ENCODE measurements at regions not wholly inside any gene's neighbourhood (a gene's known extent, or its start where the extent isn't known, plus 50 kb on each side); places are given as distances from the start of the nearest gene placed in this dataset.

DNA sequence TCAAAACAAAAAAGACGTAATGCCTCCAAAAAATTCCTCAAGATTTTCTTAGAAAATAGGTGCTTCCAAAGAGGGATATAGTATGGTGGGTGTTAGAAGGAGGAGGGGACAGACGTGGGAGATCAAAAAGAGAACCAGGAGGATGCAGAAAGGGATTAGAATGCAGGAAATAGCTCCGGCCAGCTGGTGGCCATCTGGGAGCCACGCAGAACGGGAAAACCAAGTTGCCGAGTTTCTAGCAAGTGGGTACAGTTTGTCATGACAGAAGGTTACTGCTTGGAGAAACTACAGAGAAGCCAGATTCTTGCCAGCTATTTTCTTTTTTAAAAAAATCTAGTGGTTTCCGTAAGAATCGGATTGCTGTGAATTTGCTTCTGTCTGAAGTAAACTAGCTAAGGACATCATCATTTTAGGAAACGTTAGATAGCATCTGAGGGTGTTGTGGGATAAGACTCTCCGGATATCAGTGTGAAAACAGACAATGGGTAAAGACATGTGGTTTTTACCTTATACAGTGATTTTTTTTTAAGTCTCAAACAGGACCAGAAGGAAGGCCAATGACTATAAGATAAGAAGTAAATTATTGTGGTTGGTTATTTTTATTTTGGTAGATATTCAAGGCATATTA lies 104.9 kb downstream of the HSPH1 start:
- no peak for TF ChIP-seq CTCF (IDR thresholded peaks at IDR 0.05; ENCODE audit: insufficient read depth, low read depth, low read length, missing control alignments)
- DNase-seq (ENCODE audit: low read depth), result no peak
- no peak overlapping the region for H3K4me3 ChIP-seq (ENCODE audit: low read depth, low read length)

- TF ChIP-seq CTCF (IDR thresholded peaks at IDR 0.05; ENCODE audit: insufficient read depth, low read depth, low read length, missing control alignments), result no peak
- no peak overlapping the region for H3K4me3 ChIP-seq (ENCODE audit: low read depth, low read length)
These were observed 106.1 kb downstream of the HSPH1 start for GRCh38 chr13:31055589-31055988.

DNA sequence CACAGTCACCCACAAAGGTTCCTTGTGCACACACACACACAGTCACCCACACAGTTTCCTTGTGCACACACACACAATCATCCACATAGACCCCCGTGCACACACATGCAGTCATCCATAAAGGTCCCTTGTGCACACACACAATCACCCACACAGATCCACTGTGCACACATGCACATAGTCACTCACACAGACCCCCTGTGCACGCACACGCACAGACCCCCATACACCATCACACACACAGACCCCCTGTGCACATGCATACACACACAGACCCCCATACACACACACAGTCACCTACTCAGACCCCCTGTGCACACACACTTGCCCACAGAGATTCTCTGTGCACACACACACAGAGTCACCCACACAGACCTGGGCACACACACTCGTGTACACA lies 107.1 kb downstream of the HSPH1 start:
- no peak for DNase-seq (ENCODE audit: low read depth)
- H3K4me3 ChIP-seq (ENCODE audit: low read depth, low read length), result no peak overlapping the region
- TF ChIP-seq CTCF (IDR thresholded peaks at IDR 0.05; ENCODE audit: insufficient read depth, low read depth, low read length, missing control alignments), result no peak

More at GRCh38 chr13:31055589-31055988, 106.1 kb downstream of the HSPH1 start:
- no peak for DNase-seq (ENCODE audit: low read depth)

DNA sequence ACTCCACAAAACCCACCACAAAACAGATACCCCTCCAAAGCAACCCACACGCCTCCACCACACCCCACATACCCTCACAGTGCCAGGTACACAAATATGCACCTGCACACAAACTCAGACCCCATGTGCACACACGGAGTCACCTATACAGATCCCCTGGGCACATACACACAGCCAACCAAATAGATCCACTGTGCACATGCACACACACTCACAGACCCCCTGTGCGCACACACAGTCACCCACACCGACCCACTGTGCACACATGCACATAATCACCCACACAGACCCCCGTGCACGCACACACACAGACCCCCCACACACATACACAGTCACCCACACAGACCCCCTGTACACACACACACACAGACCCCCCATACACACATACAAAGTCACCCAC lies 107.8 kb downstream of the HSPH1 start:
- TF ChIP-seq CTCF (IDR thresholded peaks at IDR 0.05; ENCODE audit: insufficient read depth, low read depth, low read length, missing control alignments), result no peak
- no peak for DNase-seq (ENCODE audit: low read depth)
- H3K4me3 ChIP-seq (ENCODE audit: low read depth, low read length), result no peak overlapping the region

GRCh38 chr13:31053091-31053490 lies 108.6 kb downstream of the HSPH1 start:
- no peak for TF ChIP-seq CTCF (IDR thresholded peaks at IDR 0.05; ENCODE audit: insufficient read depth, low read depth, low read length, missing control alignments)
- DNase-seq (ENCODE audit: low read depth), result no peak
- no peak overlapping the region for H3K4me3 ChIP-seq (ENCODE audit: low read depth, low read length)

DNA sequence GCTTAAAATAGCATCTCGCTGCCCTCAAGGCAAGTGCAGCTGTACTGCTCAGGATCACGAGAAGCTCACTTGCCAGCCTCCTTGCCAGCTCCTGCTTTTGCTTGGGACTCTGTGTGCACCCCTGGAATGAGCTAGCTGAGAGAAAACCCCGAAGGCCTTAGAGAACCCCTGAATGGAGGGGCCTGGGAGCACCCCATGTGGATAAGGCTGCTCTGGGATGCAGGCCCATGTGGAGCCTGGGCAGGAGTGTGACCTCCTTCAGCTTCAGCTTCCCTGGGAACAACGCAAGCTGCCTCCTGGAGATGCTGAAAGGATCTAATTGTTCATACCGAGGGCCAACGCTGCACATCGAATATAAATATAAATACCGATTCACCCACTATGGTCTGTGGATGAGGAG lies 109.2 kb downstream of the HSPH1 start:
- TF ChIP-seq CTCF (IDR thresholded peaks at IDR 0.05; ENCODE audit: insufficient read depth, low read depth, low read length, missing control alignments), result no peak
- DNase-seq (ENCODE audit: low read depth), result no peak
- no peak overlapping the region for H3K4me3 ChIP-seq (ENCODE audit: low read depth, low read length)

DNA sequence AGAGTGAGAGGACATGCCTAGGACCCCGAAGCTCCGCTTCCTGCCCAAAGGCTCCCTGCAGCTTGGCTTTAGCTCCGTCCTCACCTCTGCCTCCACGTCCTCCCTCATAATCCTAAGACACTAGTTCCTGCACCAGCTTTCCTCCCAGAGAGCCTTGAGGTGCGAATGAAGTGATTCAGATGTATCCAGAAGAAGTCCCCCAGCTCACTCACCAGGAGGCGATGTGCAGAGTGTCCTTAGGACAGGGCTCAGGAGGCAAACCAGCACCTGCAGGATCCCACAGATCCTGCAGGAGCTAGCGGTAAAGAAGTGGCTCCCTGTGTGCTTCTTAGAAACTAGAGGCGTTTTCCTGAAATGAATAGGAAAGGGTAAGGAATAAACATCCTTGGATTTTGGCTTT lies 109.7 kb downstream of the HSPH1 start:
- no peak for TF ChIP-seq CTCF (IDR thresholded peaks at IDR 0.05; ENCODE audit: insufficient read depth, low read depth, low read length, missing control alignments)
- no peak overlapping the region for H3K4me3 ChIP-seq (ENCODE audit: low read depth, low read length)
- no peak for DNase-seq (ENCODE audit: low read depth)

All from GM12865 (cell line).